NCI-H2171 treated with DMSO at 0.1 percent for 48 hours (cell line): ENCODE measurements at regions not wholly inside any gene's neighbourhood (a gene's known extent, or its start where the extent isn't known, plus 50 kb on each side); places are given as distances from the start of the nearest gene placed in this dataset.

Experiments used
- DNase-seq: peaks from one replicate; lab custom pipeline; 2025; lab: John Stamatoyannopoulos, UW

GRCh38 chr13:34040863-34041262 is 222.9 kb downstream of the RFC3 start:
- no peak for DNase-seq

- no peak for DNase-seq
Measured at GRCh38 chr13:34044041-34044440, 226.1 kb downstream of the RFC3 start.

GRCh38 chr13:34044660-34045080 is 226.7 kb downstream of the RFC3 start:
- DNase-seq = no peak

DNA sequence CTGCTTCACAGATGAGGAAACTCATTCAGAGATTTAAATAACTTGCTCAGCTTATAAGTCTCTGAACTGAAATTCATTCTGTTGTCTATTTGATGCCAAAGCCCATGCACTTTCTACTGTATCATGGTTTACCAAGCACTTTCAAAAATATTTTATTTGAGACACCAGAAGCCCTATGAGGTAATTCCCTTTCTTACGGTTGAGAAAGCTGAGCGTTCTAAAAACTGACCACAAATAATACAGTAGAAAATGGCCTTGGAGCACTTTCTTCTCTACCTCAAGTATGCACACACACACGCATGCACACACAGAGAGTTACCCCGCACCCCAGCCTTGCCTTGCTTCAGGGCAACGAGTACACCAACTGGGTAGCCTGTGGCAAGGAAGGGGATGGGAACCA is 228.5 kb downstream of the RFC3 start:
- no peak for DNase-seq

DNA sequence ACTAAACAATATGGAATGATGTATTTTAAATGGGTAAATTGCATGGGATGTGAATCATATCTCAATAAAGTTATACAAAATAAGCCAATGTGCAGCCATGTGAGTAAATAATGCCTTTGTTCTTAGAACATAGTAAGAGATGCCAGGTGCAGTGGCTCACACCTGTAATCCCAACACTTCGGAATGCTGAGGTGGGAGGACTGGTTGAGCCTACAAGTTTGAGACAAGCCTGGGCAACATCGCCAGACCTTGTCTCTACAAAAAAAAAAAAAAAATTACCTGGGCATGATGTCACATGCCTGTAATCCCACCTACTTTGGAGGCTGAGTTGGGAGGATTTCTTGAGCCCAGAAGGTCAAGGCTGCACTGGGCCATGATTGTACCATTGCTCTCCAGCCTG is 230.7 kb downstream of the RFC3 start:
- DNase-seq = no peak

- DNase-seq = no peak
Measured at GRCh38 chr13:34056733-34057258, 238.8 kb downstream of the RFC3 start.

DNA sequence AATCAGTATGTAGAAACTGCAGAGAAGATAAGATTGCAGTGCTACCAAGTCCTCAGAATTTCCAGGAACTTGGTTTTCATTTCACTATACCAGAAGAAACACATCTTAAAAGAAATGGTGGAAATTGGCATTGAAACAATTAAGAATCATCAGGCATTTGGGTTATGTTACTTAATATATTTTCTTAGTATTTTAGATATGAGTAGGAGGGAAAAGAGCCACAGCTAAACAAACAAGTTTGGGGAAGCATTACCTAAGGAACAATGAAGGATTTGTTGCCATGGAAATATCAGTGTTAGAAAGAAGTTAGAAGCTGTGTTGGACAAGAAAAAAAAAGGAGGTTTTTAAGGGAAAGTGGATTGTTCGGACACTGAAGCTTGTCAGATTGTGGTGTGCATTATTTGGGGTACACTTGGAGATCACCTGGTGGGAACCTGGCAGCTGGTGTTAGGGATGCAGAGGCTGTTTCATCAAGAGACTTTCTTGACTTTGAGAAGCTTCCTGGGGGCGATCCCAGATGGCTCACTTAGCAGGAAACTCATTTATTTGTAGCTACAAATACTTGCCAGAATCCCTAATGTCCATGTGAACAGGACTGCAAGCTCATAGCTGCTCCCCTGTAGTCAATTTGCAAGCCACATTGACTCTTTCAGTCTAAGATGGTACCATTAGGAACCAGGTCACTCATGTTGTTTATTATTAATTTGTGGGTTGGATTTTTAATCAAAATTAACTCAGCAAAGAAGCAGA is 246.7 kb downstream of the RFC3 start:
- DNase-seq = no peak

DNA sequence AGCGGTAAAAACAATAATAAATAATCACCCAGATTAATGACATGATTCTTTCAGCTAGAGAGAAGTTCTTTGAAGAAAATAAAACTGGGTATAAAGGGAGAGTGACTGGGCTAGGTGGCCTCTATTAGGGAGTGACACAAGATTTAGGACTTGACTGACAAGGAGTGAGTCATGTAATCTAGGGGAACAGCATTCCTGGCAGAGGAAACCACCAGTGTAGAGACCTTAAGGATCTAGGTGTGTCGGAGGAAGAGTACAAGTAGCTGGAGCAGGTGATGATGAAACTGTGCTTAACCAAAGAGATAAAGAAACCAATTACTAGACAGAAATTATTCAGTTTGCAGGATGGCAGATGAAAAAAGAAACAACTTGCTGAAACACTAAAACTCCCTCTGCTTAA is 248.0 kb downstream of the RFC3 start:
- DNase-seq = no peak

DNA sequence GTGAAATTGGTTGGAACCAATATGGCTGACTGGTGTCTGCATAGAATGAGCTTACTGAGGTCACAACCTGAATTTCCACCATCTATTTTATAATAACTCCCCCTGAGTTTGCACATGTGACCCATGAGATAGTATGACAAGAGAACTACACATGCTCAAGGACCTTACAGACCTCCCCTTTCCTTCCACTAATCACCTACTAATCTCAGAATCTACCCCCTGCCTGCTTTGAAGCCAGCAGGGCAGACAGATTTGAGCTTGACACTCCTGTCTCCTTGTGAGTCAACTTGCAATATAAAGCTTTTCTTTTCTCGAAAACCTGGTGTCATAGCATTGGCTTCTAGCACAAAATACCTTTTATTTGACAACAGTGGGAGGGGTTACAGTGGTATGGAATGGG is 248.4 kb downstream of the RFC3 start:
- no peak for DNase-seq

DNA sequence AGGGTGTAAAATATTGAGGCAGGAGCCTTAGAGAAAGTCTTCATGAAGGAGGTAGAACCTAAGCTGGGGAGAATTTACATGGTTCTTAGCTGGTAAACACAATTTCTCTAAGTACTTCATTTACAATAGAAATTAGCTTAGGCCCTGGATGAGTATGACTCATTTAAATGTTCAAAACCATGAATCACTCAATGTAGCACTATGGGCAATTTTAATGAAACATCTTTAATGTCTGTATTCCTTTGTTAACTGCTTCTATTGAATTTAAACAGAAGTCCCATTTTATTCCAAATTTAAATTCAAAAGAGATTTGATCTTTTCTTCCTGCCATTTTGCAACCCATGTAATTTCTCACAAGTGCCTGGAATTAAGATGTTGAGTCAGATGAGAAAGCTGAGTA is 252.1 kb downstream of the RFC3 start:
- no peak for DNase-seq

- DNase-seq = no peak
Measured at GRCh38 chr13:34070544-34071303, 252.8 kb downstream of the RFC3 start.

DNA sequence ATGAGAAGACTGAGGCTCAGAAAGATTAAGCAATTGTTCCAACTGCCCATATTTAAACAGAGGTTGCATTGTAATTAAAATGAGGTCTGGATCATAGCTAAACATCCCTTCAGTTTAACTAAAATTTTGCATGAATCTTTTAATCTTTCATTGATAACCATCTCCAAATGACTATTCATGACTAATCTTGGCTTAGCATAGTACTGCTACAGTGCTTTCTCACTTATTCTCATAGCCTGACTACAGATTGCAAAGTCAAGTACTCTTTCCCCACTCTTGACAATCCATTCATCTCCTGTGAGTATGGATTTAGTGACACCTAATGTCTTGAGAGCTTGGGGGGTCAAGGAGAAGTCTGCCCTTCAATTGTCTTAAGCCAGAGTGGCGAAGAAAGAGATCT is 258.4 kb downstream of the RFC3 start:
- no peak for DNase-seq

GRCh38 chr13:34076943-34077703 is 259.2 kb downstream of the RFC3 start:
- DNase-seq = peak; percentile 26

DNA sequence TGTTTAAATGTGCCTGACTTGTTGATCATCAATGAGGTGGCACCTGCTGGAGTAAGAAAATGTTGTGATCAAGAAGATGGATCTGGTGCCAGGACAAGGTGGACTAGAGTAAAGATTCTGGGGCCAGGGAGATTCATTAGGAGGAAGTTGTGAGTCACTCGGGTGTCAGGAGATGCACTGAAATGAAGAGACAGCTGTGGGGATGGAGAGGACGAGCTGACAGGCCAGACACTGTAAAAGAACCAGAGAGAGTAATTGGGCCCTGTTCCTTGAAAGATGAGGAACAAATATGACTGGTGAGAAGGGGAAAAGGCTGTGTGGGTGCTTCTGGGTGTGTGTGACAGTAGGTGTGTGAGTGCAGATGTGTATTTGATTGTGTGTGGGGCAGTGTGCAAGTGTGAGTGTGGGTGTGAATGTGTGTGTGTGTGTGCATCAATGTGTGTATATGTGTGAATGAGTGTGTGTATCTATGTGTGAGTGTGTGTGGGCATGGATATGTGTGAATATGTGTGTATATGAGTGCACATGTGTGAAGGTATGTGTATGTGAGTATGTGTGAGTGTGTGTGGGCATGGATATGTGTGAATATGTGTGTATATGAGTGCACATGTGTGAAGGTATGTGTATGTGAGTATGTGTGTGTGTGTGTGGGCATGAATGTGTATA is 260.5 kb downstream of the RFC3 start:
- no peak for DNase-seq

DNA sequence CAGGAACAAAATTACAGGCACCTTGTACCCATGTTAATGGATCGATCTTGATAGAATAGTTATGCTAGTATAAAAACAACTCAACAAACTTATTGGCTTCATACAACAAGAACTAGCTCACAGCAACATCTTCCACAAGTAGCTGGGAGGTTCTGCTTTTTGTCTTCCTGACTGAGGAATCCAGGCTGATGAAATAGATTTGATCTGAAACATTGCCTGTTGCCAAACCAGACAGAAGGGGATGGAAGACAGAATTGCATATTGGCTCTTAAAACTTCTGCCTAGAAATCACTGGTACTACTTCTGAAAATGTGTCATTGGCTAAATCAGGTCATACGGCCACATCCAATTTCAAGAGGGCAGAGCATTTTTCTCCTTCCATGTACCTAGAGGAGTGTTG is 267.3 kb downstream of the RFC3 start:
- DNase-seq = no peak

GRCh38 chr13:34086281-34086680 is 268.3 kb downstream of the RFC3 start:
- DNase-seq = no peak

DNA sequence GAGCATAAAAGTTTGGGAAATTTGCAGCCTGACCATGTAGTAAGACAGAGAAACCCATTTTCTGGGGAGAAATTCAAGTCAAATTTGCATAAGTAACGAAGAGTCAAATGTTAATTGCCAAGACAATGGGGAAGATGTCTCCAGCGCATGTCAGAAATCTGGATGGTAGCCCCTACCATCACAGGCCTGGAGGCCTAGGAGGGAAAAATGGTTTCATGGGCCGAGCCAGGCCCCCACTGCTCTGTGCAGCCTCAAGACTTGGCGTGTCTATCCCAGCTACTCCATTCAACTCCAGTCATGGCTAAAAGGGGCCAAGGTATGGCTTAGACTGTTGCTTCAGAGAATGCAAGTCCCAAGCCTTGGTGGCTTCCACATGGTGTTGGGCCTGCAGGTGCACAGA is 269.8 kb downstream of the RFC3 start:
- DNase-seq = no peak

- no peak for DNase-seq
Measured at GRCh38 chr13:34103854-34104253, 285.9 kb downstream of the RFC3 start.

DNA sequence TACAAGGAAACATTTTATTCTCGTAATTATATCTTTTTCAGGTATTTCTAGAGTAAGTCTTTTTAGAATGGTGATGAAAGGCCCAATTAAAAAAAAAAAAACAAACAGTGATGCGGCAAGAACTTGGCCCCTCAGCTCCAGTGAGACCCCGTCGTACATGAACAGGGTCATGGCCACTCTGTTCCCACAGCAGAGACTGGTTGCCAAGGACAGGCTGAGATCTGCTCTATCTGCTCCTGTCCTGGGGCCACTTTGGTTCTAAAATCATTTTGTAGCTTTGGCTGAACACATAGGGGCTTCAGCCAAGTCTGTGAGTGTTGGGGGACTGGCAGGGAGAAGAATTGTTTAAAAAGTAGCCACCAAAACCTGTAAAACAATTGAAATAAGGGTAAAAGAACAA is 286.9 kb downstream of the RFC3 start:
- no peak for DNase-seq

GRCh38 chr13:34107806-34108205 is 289.9 kb downstream of the RFC3 start:
- DNase-seq = no peak

GRCh38 chr13:34108410-34108809 is 290.5 kb downstream of the RFC3 start:
- no peak for DNase-seq

- no peak for DNase-seq
Measured at GRCh38 chr13:34114581-34114980, 296.6 kb downstream of the RFC3 start.
